ENCODE measurements at regions not wholly inside any gene's neighbourhood (a gene's known extent, or its start where the extent isn't known, plus 50 kb on each side); places are given as distances from the start of the nearest gene placed in this dataset.

- H2BK120ac ChIP-seq (ENCODE audit: low read depth, low read length) = no peak overlapping the region
- no peak overlapping the region for H2BK15ac ChIP-seq (replicated peaks; ENCODE audit: low read depth)
- H3K4me1 ChIP-seq (ENCODE audit: control insufficient read depth, low read depth, low read length) = no peaks in the 10 kb centered on the region
- H2AK5ac ChIP-seq (ENCODE audit: low read length) = no peak overlapping the region
- no peak for DNase-seq
- H3K79me2 ChIP-seq (ENCODE audit: control insufficient read depth, insufficient read depth, low read length) = no peaks in the 10 kb centered on the region
- H3K36me3 ChIP-seq (ENCODE audit: control insufficient read depth, insufficient read depth, low read length) = no peaks in the 10 kb centered on the region
- H3K4me3 ChIP-seq (ENCODE audit: low read length) = no peak overlapping the region
- H3K4ac ChIP-seq (ENCODE audit: low read depth, low read length) = no peak overlapping the region
- H3K79me1 ChIP-seq (ENCODE audit: low read length) = no peaks in the 10 kb centered on the region
- no peak overlapping the region for H3K23ac ChIP-seq (ENCODE audit: low read length)
- H3K56ac ChIP-seq (ENCODE audit: low read length) = no peak overlapping the region
- no peak overlapping the region for H3K27ac ChIP-seq (ENCODE audit: low read depth, low read length)
- H2BK5ac ChIP-seq (ENCODE audit: low read length) = no peak overlapping the region
- H4K8ac ChIP-seq (ENCODE audit: low read depth, low read length) = no peak overlapping the region
- H3K9ac ChIP-seq (ENCODE audit: low read length) = no peak overlapping the region
- no peak overlapping the region for H3K4me2 ChIP-seq (ENCODE audit: low read length)
- H4K5ac ChIP-seq (ENCODE audit: low read length) = no peak overlapping the region
- H3K18ac ChIP-seq (ENCODE audit: low read length) = no peak overlapping the region
- no peaks in the 10 kb centered on the region for H3K27me3 ChIP-seq (ENCODE audit: insufficient read depth, low read length, poor library complexity)
- WGBS (ENCODE audit: extremely low coverage, insufficient coverage, low lambda C conversion rate) = no CpG with 5 or more reads among the region's 4 CpGs
Measured at GRCh38 chr12:84091651-84092050, 820.9 kb downstream of the SLC6A15 start.

GRCh38 chr12:84089356-84089755 lies 823.2 kb downstream of the SLC6A15 start:
- H2AK5ac ChIP-seq (ENCODE audit: low read length) = no peak overlapping the region
- no CpG with 5 or more reads among the region's 4 CpGs for WGBS (ENCODE audit: extremely low coverage, insufficient coverage, low lambda C conversion rate)

GRCh38 chr12:84085046-84085445 lies 827.6 kb downstream of the SLC6A15 start:
- no peak for DNase-seq
- Histone ChIP-seq H4K5ac (ENCODE audit: low read length) (no peak overlapping the region), H3K23ac (ENCODE audit: low read length) (no peak overlapping the region), H4K8ac (ENCODE audit: low read depth, low read length) (no peak overlapping the region), H3K4ac (ENCODE audit: low read depth, low read length) (no peak overlapping the region), H3K56ac (ENCODE audit: low read length) (no peak overlapping the region), H2BK120ac (ENCODE audit: low read depth, low read length) (no peak overlapping the region), H3K4me2 (ENCODE audit: low read length) (no peak overlapping the region), H3K27ac (ENCODE audit: low read depth, low read length) (no peak overlapping the region), H2BK15ac (replicated peaks; ENCODE audit: low read depth) (no peak overlapping the region), H3K4me3 (ENCODE audit: low read length) (no peak overlapping the region), H3K79me2 (ENCODE audit: control insufficient read depth, insufficient read depth, low read length) (no peaks in the 10 kb centered on the region), H3K27me3 (ENCODE audit: insufficient read depth, low read length, poor library complexity) (no peaks in the 10 kb centered on the region), H3K9ac (ENCODE audit: low read length) (no peak overlapping the region), H3K79me1 (ENCODE audit: low read length) (no peaks in the 10 kb centered on the region), H3K4me1 (ENCODE audit: control insufficient read depth, low read depth, low read length) (no peaks in the 10 kb centered on the region), H2BK5ac (ENCODE audit: low read length) (no peak overlapping the region), H3K36me3 (ENCODE audit: control insufficient read depth, insufficient read depth, low read length) (no peaks in the 10 kb centered on the region), H3K18ac (ENCODE audit: low read length) (no peak overlapping the region), H2AK5ac (ENCODE audit: low read length) (no peak overlapping the region)
- WGBS (ENCODE audit: extremely low coverage, insufficient coverage, low lambda C conversion rate) = 100% methylated on average over 1 of the region's 3 CpGs

More at GRCh38 chr12:84089356-84089755, 823.2 kb downstream of the SLC6A15 start:
- Histone ChIP-seq H3K23ac (ENCODE audit: low read length) (no peak overlapping the region), H3K56ac (ENCODE audit: low read length) (no peak overlapping the region), H3K4me1 (ENCODE audit: control insufficient read depth, low read depth, low read length) (no peaks in the 10 kb centered on the region), H2BK5ac (ENCODE audit: low read length) (no peak overlapping the region), H2BK120ac (ENCODE audit: low read depth, low read length) (no peak overlapping the region), H3K18ac (ENCODE audit: low read length) (no peak overlapping the region), H3K9ac (ENCODE audit: low read length) (no peak overlapping the region), H3K4me2 (ENCODE audit: low read length) (no peak overlapping the region), H3K79me1 (ENCODE audit: low read length) (no peaks in the 10 kb centered on the region), H2BK15ac (replicated peaks; ENCODE audit: low read depth) (no peak overlapping the region), H3K4ac (ENCODE audit: low read depth, low read length) (no peak overlapping the region), H4K8ac (ENCODE audit: low read depth, low read length) (no peak overlapping the region), H3K79me2 (ENCODE audit: control insufficient read depth, insufficient read depth, low read length) (no peaks in the 10 kb centered on the region), H3K27ac (ENCODE audit: low read depth, low read length) (no peak overlapping the region), H3K27me3 (ENCODE audit: insufficient read depth, low read length, poor library complexity) (no peaks in the 10 kb centered on the region), H3K36me3 (ENCODE audit: control insufficient read depth, insufficient read depth, low read length) (no peaks in the 10 kb centered on the region), H4K5ac (ENCODE audit: low read length) (no peak overlapping the region), H3K4me3 (ENCODE audit: low read length) (no peak overlapping the region)
- DNase-seq = no peak

GRCh38 chr12:84079626-84080025 lies 833.0 kb downstream of the SLC6A15 start:
- H3K79me2 ChIP-seq (ENCODE audit: control insufficient read depth, insufficient read depth, low read length) = no peaks in the 10 kb centered on the region
- no CpG with 5 or more reads among the region's 1 CpG for WGBS (ENCODE audit: extremely low coverage, insufficient coverage, low lambda C conversion rate)
- H2BK5ac ChIP-seq (ENCODE audit: low read length) = no peak overlapping the region
- no peak overlapping the region for H4K5ac ChIP-seq (ENCODE audit: low read length)
- H3K27ac ChIP-seq (ENCODE audit: low read depth, low read length) = no peak overlapping the region
- H3K36me3 ChIP-seq (ENCODE audit: control insufficient read depth, insufficient read depth, low read length) = no peaks in the 10 kb centered on the region
- H4K8ac ChIP-seq (ENCODE audit: low read depth, low read length) = no peak overlapping the region
- H3K18ac ChIP-seq (ENCODE audit: low read length) = no peak overlapping the region
- no peak overlapping the region for H3K9ac ChIP-seq (ENCODE audit: low read length)
- H3K27me3 ChIP-seq (ENCODE audit: insufficient read depth, low read length, poor library complexity) = no peaks in the 10 kb centered on the region
- no peaks in the 10 kb centered on the region for H3K4me1 ChIP-seq (ENCODE audit: control insufficient read depth, low read depth, low read length)
- H2BK120ac ChIP-seq (ENCODE audit: low read depth, low read length) = no peak overlapping the region
- H3K4me3 ChIP-seq (ENCODE audit: low read length) = no peak overlapping the region
- no peaks in the 10 kb centered on the region for H3K79me1 ChIP-seq (ENCODE audit: low read length)
- H3K23ac ChIP-seq (ENCODE audit: low read length) = no peak overlapping the region
- H3K56ac ChIP-seq (ENCODE audit: low read length) = no peak overlapping the region
- H2AK5ac ChIP-seq (ENCODE audit: low read length) = no peak overlapping the region
- no peak overlapping the region for H3K4ac ChIP-seq (ENCODE audit: low read depth, low read length)
- no peak for DNase-seq
- no peak overlapping the region for H3K4me2 ChIP-seq (ENCODE audit: low read length)
- H2BK15ac ChIP-seq (replicated peaks; ENCODE audit: low read depth) = no peak overlapping the region

GRCh38 chr12:84077679-84078078 lies 834.9 kb downstream of the SLC6A15 start:
- H3K56ac ChIP-seq (ENCODE audit: low read length) = no peak overlapping the region
- no peak overlapping the region for H3K4me3 ChIP-seq (ENCODE audit: low read length)
- H3K36me3 ChIP-seq (ENCODE audit: control insufficient read depth, insufficient read depth, low read length) = no peaks in the 10 kb centered on the region
- H3K79me2 ChIP-seq (ENCODE audit: control insufficient read depth, insufficient read depth, low read length) = no peaks in the 10 kb centered on the region
- H2BK5ac ChIP-seq (ENCODE audit: low read length) = no peak overlapping the region
- no peak for DNase-seq
- no peak overlapping the region for H3K27ac ChIP-seq (ENCODE audit: low read depth, low read length)
- no peak overlapping the region for H3K9ac ChIP-seq (ENCODE audit: low read length)
- H2BK15ac ChIP-seq (replicated peaks; ENCODE audit: low read depth) = no peak overlapping the region
- H4K8ac ChIP-seq (ENCODE audit: low read depth, low read length) = no peak overlapping the region
- no peak overlapping the region for H3K4ac ChIP-seq (ENCODE audit: low read depth, low read length)
- H3K4me2 ChIP-seq (ENCODE audit: low read length) = no peak overlapping the region
- H2AK5ac ChIP-seq (ENCODE audit: low read length) = no peak overlapping the region
- H3K27me3 ChIP-seq (ENCODE audit: insufficient read depth, low read length, poor library complexity) = no peaks in the 10 kb centered on the region
- H4K5ac ChIP-seq (ENCODE audit: low read length) = no peak overlapping the region
- no peak overlapping the region for H2BK120ac ChIP-seq (ENCODE audit: low read depth, low read length)
- H3K18ac ChIP-seq (ENCODE audit: low read length) = no peak overlapping the region
- no peak overlapping the region for H3K23ac ChIP-seq (ENCODE audit: low read length)
- no peaks in the 10 kb centered on the region for H3K4me1 ChIP-seq (ENCODE audit: control insufficient read depth, low read depth, low read length)
- no peaks in the 10 kb centered on the region for H3K79me1 ChIP-seq (ENCODE audit: low read length)

- H4K8ac ChIP-seq (ENCODE audit: low read depth, low read length) = no peak overlapping the region
- no peaks in the 10 kb centered on the region for H3K79me2 ChIP-seq (ENCODE audit: control insufficient read depth, insufficient read depth, low read length)
- no peak overlapping the region for H3K4ac ChIP-seq (ENCODE audit: low read depth, low read length)
- H3K27ac ChIP-seq (ENCODE audit: low read depth, low read length) = no peak overlapping the region
- H2AK5ac ChIP-seq (ENCODE audit: low read length) = no peak overlapping the region
- no peaks in the 10 kb centered on the region for H3K79me1 ChIP-seq (ENCODE audit: low read length)
- WGBS (ENCODE audit: extremely low coverage, insufficient coverage, low lambda C conversion rate) = no CpG with 5 or more reads among the region's 1 CpG
- H2BK5ac ChIP-seq (ENCODE audit: low read length) = no peak overlapping the region
- no peak overlapping the region for H2BK120ac ChIP-seq (ENCODE audit: low read depth, low read length)
- no peak overlapping the region for H3K23ac ChIP-seq (ENCODE audit: low read length)
- DNase-seq = no peak
- H3K4me3 ChIP-seq (ENCODE audit: low read length) = no peak overlapping the region
- H3K9ac ChIP-seq (ENCODE audit: low read length) = no peak overlapping the region
- no peaks in the 10 kb centered on the region for H3K4me1 ChIP-seq (ENCODE audit: control insufficient read depth, low read depth, low read length)
- no peak overlapping the region for H3K18ac ChIP-seq (ENCODE audit: low read length)
- H3K27me3 ChIP-seq (ENCODE audit: insufficient read depth, low read length, poor library complexity) = no peaks in the 10 kb centered on the region
- no peaks in the 10 kb centered on the region for H3K36me3 ChIP-seq (ENCODE audit: control insufficient read depth, insufficient read depth, low read length)
- H3K4me2 ChIP-seq (ENCODE audit: low read length) = no peak overlapping the region
- H4K5ac ChIP-seq (ENCODE audit: low read length) = no peak overlapping the region
- H3K56ac ChIP-seq (ENCODE audit: low read length) = no peak overlapping the region
- H2BK15ac ChIP-seq (replicated peaks; ENCODE audit: low read depth) = no peak overlapping the region
Measured at GRCh38 chr12:84075991-84076390, 836.6 kb downstream of the SLC6A15 start.
